Dedifferentiated amniotic fluid mesenchymal stem cell (primary cell): ENCODE measurements at regions not wholly inside any gene's neighbourhood (a gene's known extent, or its start where the extent isn't known, plus 50 kb on each side); places are given as distances from the start of the nearest gene placed in this dataset.

Experiments used
- DNase-seq: peaks from one replicate; pipeline ENCODE4 v3.0.0-alpha.2; 2016; ENCODE audit errors: extremely low spot score

DNA sequence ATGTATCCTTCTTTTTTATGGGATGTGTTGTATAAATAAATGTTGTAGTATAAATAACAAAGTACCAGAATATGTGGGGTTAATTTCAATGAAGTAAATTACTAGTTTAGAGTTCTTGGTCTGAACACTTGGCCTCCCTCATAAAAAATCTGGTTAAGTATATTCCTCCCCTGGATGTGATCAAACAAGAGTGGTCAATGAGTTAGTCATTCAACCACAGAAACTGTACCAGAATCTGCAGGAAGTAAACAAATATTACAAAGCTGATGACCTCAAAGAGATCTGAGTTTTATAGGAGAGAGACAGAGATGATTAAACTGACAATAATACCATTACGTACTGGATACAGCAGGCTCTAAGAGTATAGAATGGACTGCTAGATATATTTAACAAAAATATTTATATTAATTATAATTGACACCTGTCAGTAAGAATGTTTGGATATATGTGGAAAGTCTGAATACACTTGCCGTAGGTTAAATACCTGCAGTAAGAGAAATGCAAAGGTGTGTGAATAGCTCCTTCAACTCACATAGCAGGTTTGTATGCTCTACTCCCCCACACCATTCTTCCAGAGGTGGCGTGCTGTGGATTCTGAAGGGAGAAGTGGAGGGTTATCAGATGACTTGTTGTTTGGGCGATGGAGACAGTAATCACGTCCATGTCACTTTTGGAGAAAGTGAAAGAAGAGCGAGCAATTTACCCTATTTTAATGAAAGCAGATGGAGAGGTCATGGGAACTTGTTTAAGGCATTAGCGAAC lies 108.3 kb upstream of the LRATD1 start:
- no peak for DNase-seq

DNA sequence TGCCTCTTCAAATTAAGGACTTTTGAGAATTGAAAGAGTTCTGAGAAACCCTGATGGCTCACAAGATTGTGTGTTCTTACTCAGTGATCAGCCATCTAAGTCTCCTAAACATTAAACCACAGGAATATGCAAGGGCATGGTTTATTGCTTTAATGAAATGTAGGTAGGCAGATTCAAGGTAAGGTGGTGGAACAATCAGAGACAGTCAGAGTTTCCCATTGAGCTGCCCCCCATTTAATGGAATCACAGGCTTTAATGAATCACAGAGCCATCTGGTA lies 107.8 kb upstream of the LRATD1 start:
- no peak for DNase-seq

DNA sequence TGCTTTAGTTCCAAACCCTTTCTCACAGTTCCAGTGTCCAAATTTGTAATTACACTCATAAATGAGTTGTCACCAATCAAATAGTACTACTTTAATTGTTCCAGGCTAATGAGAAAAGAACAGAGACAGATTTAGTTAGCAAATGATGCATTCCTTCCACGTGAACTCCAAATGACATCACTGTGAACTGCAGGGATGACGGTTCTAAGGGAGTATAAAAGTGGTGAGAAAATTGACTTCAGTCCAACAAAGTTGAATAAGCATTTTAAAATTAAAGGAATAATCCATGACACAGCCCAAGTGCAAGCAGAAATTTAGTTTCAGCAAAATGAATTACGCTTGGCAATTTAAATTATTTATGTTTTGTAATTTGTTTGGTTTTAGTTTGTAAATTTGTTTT lies 102.0 kb upstream of the LRATD1 start:
- no peak for DNase-seq

DNA sequence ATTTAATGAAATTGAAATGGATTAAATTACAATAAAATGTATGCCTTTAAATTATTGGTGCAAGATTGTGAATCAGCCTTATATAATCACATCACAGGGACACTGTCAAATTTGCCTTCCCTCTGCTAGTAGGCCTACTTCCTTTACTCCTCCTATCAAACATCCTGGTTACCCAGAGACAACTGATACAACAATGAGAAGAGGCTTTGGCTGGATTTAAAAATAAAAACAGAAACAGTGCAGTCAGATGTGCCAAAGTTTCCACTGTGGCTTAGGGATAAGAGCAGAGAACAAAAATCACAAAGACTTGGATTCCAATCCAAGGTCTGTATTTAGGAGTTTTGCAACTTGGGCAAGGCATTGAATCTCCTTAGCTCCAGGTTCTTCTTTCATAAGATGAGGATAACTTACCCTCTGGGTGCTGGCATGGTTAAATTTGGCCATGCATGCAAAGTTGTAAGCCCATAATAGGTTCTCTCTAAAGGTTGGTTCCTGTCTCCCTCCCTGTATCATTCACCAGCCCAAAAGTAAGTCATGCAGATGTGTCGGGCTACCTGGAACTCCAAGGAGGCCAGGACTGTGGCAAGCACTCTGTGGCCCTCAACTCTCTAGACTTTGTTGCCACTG lies 99.3 kb upstream of the LRATD1 start:
- DNase-seq = no peak

DNA sequence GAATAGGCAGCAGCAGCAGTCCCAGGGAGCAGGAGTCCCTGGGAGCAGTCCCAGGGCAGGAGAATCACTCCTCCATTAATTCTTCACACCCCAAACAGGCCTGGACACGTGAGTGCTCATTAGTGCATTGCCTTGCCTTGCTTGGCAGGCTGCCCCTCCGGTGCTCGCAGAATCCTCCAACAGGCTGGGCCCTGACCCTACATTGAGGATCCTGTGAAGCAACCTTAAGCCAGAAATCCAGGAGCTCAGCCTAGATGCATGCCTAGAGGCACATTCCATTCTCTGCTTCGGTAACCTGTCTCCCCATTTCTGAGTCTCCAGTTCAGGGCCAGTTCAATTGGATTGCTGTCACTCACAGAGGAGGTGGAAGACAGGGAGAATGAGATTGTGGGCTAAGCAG lies 97.4 kb upstream of the LRATD1 start:
- DNase-seq = no peak

DNA sequence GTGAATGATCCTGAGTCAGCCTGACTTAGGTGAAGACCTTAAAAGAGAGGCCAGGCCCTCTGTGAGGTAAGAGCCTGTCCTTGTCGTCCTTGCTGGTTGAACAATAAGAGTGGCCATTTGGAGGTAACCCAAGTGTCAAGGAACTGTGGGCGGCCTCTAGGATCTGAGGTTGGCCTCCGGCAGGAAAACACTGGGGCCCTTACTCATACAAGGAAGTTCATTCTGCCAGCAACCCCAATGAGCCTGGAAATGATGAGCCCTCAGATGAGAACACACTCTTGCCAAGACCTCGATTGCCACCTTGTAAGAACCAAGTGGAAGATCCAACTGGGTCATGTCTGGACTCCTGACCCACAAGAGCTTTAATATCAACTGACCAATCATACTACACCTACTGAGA lies 95.5 kb upstream of the LRATD1 start:
- DNase-seq = no peak

DNA sequence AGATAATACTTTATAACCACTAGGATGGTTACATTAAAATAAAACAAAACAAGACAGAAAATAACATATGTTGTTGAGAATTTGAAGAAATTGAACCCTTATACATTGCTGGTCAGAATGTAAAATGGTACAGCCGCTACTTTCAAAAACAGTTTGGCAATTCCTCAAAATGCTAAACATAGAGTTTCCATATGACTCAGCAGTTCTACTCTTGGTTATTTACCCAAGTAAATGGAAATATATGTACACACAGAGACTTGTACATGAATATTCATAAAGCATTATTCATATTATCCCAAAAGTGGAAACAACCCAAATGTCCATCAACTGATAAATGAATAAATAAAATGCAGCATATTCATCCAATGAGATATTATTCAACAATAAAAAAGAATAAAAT lies 92.5 kb upstream of the LRATD1 start:
- no peak for DNase-seq

DNA sequence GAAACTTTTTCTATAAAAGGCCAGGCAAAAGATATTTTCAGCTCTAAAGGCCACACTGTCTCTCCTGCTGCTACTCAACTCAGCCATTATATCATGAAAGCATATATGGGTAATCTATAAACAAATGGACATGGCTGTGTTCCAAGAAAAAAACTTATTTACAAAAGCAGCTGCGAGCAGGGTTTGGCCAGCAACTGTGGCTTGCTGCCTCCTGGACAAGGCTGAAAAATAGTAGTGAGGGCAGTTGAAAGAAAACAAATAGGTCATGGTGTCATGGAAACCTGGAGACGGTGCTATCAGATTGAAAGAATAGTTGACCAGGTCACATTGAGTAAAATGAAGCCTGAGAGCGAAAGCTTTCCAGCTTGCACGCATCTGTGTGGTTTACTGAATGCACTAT lies 89.2 kb upstream of the LRATD1 start:
- no peak for DNase-seq

DNA sequence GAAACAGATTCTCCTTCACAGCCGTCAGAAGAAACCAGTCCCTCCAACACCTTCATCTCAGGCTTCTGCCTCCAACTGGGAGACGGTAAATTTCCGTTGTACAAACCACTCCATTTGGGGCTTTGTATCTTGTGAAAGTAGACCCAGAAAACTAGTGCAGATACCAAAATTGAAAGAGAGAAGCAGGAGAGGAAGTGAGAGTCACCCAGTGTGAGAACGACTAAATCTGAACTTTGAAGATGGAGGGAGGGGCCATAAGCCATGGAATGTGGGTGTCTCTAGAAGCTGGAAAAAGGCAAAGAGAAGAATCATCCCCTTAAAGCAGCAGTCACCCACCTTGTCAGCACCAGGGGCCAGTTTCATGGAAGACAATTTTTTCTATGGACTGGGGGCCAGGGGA lies 88.3 kb upstream of the LRATD1 start:
- DNase-seq = no peak

DNA sequence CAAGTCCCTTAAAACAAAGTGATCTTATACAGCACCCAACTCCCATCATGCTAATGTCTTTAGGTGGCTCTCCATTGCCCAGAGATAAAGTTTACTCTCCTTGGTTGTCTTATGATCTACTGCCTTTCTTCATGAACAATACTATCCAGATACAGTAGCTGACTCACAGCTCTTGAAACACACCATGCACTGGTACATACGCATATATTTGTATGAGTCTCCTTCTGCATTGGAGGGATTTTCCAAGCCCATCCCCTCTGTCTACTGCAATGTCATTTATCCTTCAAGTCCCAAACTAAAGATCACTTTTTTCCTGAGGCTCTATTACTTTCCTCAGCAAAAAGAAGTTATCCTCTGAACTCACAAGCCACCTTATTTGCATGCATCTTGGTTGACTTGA lies 84.7 kb upstream of the LRATD1 start:
- DNase-seq = no peak

DNA sequence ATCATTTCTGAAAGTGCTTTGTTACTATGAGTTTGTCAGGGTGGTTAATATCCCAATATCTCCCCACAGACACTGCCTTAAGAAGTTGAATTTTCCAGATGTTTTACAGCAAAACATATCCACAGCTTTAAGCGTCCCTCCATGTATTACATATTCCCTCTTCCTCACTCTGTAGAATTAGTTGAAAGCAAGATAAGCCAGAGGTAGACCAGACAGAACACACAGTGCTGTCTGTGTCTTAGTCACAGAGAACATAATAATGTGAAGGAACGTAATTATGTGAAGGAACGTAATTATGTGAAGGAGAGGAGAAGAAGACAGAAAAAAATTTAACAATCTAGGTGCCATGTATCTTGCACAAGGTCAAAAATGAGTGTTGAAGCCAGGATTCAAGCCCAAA lies 81.9 kb upstream of the LRATD1 start:
- DNase-seq = no peak

DNA sequence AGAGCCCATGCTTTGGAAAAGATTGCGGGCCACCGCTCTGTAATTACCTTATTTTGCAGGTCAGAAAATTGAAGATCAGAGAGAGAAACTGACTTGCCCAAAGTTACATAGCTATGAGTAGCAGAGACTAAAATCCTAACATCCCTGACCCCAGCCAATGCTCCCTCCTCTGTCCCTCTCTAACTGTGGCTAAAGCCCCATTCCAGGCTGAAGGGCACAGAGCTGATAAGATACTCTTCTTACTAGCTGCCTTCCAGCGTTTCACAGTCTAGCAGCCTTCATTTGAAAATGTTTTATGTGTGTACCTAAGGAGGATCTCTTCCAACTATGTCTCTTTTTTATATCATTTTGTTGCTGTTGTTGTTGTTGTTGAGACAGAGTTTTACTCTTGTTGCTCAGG lies 81.4 kb upstream of the LRATD1 start:
- no peak for DNase-seq

DNA sequence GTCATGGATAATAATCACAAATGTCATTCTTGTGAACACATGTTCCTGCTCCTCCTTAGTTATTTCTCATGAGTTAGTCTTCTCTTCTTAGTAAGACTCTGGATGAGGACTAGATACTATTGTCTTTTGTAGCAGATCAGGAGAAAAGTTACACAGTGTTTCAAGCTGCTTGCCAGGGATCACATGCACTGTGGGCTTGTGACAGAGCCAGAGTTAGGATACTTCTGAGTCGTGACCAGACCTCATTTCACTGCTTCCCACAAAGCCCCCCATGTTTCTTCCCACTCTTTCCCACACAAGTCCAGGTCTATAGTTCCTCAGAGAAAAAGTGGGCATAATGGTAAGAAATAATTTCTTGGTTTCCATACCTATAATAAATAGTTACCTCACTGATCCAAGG lies 80.2 kb upstream of the LRATD1 start:
- DNase-seq = no peak

DNA sequence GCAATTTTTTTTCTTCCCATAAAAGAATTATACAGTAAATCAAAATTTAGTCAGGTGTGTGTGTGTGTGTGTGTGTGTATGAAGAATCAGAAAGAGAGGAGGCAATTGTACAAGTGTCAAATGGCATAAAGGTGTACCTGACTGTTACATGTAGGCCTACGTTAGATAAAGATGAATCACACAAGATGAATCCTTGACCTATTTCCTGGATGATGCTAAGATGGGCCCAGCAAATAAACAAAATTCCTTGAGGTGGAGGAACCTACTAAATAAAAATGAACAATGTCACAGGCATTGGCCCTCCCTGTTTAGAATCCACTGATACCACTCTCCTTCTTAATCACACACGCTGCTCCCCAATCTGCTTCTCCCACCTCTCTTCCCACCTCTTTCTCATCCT lies 79.7 kb upstream of the LRATD1 start:
- DNase-seq = no peak

DNA sequence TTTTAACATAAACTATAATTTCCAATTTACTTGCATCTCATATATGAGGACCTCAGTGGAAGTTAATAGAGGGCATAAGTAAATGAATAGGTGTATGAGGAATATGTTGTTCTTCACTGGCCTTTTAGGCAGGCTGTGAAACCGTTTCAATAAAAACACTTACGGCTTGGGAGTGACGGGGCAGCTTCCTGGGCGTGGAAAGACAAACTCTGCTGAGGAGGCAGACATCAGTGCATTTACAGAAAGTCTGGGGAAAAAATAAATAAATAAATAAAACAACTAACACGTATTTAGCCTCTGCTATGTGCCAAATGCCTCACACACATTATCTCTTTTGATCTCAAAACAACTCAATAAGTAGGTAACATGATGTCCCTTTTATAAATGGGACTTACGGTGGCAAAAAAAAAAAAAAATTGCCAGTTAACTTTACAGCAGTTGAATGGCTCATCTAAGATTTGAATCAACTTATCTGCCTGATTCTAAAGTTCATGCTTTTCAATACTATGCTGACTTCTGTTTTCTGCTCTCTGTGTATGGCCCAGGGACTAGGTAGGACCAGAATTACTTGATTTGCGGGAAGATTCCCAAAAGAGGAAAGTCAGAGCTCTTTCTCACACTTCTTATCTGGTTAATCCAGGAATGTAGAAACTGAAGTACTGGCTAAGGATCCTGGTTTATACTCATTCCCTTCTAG lies 77.5 kb upstream of the LRATD1 start:
- no peak for DNase-seq

DNA sequence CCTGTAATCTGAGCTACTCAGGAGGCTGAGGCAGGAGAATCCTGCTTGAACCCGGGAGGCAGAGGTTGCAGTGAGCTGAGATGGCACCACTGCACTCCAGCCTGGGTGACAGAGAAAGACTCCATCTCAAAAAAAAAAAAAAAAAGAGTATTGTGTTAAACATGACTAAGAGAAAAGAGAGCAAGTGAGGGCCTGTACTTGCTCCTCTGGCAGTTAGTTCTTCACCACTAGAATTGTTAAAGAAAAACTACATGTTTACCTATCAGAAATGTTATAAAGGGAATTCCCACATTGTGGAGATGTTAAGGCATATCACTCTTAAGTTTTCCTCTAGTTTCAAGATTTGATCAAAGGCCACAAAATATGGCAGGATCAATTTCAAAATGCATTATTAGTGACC lies 75.4 kb upstream of the LRATD1 start:
- DNase-seq = no peak

DNA sequence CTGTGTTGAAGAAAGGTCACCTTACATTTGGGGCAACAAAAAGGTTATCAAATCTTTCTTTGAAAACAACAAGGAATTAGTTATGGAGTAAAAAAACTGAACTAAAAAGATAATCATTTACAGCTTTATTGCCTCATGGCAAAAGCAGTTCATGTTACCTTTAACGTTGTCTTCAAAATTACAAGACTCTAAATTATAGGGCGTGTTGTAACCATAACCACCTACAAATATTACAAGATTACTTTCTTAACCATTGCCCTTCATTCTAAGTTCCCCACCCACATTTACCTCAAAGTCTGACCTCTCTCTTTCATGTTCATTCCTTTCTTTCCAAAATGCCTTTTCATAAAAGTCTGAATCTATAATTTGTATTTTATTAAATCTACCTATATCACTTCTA lies 74.6 kb upstream of the LRATD1 start:
- DNase-seq = no peak

DNA sequence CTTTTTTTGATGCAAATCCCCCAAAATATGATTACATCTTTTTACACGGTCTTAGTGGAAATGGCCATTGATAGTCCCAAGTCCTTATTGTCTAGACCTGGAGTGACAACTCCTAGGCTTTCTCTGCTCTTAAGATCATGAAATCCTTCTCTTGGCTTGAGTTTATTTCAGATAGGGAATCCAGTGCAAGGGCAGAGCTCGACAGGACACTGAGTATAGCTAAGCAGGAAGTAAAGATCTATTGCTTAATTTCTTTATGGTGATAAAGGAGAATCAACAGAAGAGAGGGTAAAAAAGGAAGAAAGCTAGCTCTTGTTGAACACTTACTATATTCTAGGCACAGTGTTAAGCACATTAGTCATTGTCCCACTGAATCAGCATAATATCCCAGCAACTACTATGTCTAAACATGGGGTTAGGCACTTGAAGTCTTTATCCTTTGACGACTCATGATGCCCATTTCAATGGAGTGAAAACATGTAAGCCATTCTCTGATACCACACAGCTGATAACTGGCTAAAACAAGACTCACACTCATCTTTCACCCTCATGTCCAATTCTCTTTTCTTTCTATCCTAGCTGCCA lies 74.1 kb upstream of the LRATD1 start:
- DNase-seq = no peak

DNA sequence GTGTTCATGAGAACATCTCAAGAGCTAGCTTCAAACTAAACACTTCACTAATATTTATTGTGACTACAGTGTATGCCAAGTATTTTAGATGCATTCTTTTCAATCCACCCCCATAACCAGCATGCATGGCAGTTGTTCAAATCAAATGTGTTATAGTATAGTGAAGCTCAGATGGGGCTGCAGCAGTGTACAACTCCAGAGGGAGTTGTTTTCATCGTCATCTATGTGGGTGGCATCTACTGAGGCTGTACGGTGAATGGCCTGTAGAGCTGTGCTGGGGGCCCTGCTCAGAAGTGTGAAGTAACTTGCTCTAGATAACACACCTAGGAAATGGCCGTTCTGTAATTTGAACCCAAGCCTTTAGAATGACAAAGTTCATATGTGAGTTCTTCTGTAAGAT lies 71.8 kb upstream of the LRATD1 start:
- no peak for DNase-seq

DNA sequence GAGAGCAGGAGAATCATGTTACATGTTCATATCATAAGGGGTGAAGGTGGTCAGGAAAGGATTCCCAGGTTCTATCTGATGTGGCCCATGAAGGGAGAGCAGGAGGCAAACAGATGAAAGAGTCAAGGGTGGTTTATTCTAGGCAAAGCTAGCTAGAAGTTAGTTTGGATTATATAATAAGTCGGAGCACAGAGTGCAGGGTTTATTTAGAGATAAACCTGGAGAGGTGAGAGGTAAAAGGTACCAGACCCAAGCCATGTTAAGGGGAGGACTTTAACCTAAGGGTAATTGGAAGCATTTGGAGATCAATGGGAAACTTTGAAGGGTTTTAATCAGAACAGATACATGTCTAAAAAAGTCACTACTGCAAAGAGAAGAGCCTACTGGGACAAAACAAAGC lies 69.2 kb upstream of the LRATD1 start:
- no peak for DNase-seq

DNA sequence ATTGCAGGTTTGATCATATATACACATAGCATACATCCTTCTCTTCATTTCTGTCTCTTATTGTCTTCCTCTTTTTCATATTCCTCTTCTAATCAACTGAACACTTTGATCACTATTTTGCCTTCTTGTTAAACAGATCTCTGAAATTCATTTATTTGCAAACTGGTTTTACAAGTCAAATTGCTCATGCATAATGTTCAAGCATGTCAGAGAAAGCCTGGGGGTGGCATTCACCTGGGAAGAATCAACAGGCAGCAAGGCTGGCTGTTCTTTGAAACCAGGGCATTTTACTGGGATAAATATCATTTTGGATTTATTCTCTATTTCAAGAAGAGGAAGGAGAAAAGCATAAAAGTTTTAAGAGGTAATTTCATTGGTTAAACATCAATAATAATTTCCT lies 66.9 kb upstream of the LRATD1 start:
- DNase-seq = no peak

DNA sequence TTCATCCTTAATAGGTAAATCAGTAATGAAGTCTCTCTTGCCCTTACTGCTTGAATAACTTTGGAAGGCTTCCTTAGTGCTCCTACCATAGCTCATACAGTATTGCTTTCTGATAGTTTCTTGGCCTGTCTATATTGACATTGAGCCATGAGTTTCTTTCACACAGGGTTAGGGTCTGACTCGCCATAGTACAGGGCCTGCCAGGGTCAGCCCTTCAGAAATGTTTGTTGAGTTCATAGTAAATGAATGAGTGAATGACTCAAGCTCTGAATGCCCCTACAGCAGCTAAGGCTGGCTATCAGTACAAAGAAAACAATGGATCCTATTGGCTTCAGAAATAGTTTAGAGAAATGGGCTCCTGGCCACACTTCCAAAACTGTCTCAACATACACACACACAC lies 65.0 kb upstream of the LRATD1 start:
- DNase-seq = no peak

DNA sequence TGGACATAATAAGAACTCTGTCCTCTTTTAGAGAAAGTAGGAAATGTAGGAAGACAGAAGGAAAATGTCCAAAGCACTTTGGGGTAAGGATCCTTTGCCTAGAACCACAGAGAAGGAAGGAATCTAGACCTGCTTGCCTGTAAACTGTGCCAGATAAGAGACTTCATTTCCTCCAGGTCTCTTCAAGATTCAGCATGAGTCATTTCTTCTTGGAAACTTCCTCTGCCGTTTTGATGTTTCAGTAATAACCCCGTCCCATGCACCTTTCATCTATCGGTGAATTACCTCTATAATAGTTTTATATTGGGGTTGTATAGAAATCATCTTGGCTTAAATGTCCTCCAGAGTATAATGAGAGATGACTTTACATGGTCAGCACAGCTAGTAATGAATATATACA lies 63.2 kb upstream of the LRATD1 start:
- no peak for DNase-seq
